Activated T-helper 17 cell treated with anti-CD3 and anti-CD28 coated beads, Interleukin-2, amount 50 U/mL, for 72 hours (primary cell): ENCODE measurements at regions not wholly inside any gene's neighbourhood (a gene's known extent, or its start where the extent isn't known, plus 50 kb on each side); places are given as distances from the start of the nearest gene placed in this dataset.

Experiments
- ATAC-seq: fragments of 150-1000 bp; cut with Tn5 transposase; replicated peaks from 2 replicates; pipeline ENCODE4 v1.10.0; 2021; ENCODE audit warnings: mild to moderate bottlenecking, moderate library complexity
- H3K27ac Mint-ChIP-seq: one replicate; pipeline ENCODE4 v1.8.0; 2022; ENCODE audit warnings: mixed read lengths
- H3K27me3 Mint-ChIP-seq: one replicate; pipeline ENCODE4 v1.8.0; 2022; ENCODE audit warnings: mixed read lengths
- H3K36me3 Mint-ChIP-seq: one replicate; pipeline ENCODE4 v1.8.0; 2022; ENCODE audit warnings: low read depth, mild to moderate bottlenecking, mixed read lengths
- H3K4me1 Mint-ChIP-seq: one replicate; pipeline ENCODE4 v1.8.0; 2022; ENCODE audit warnings: mixed read lengths
- H3K4me3 Mint-ChIP-seq: one replicate; pipeline ENCODE4 v1.8.0; 2022; ENCODE audit warnings: mild to moderate bottlenecking, mixed read lengths
- H3K9me3 Mint-ChIP-seq: one replicate; pipeline ENCODE4 v1.8.0; 2022; ENCODE audit warnings: mixed read lengths

DNA sequence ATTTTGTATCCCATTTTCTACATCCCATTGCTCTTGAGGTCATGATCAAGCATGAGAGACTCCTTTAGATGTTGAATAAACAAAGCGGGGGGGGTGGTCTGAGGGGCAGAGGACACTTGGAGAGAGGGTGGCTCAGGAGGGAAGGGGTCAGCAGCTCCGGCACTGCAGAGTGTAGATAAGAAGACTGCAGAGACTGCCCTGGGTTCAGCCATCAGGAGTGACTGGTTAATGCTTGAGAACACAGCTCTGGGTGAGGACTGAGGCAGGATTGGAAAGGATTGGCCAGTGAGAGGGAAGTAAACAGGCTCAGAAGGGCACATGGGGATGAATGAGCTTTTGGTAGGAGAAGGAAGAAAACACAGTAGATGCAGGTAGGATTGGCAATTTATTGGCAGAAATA lies 205.3 kb upstream of the CNR1 start:
- no peaks in the 10 kb centered on the region for H3K36me3 Mint-ChIP-seq
- H3K4me1 Mint-ChIP-seq = no peaks in the 10 kb centered on the region
- H3K4me3 Mint-ChIP-seq = no peak overlapping the region
- H3K9me3 Mint-ChIP-seq = no peaks in the 10 kb centered on the region
- peaks cover 37% of the 10 kb centered on the region for H3K27me3 Mint-ChIP-seq
- ATAC-seq = no peak
- H3K27ac Mint-ChIP-seq = no peak overlapping the region

DNA sequence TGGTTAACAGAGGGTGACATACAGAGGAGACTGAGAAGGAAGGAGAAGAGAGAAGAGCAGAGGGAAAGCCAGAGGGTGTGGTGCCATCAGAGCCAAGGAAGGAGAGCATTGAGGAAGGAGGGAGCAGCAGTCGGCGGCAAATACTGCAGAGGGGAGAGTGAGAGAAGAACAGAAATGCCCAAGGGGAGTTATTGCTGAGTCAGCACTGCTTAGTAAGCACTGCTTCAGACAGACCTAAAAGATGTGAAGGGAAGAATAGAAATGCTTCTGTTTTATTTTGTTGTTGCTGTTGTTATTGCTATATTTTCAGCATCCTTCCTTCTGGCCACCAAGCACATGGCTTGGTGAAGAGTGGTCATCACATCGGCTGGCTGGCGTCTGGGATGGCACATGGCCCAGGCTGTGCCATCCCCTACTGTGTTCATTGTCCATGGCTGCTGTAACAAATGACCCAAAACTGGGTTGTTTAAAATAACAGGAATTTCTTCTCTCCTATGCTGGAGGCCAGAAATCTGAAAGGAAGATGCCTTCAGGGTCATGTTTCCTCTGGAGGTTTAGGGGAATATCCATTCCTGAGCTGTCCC lies 204.1 kb upstream of the CNR1 start:
- Mint-ChIP-seq H3K27ac (no peak overlapping the region), H3K9me3 (no peaks in the 10 kb centered on the region), H3K4me3 (no peak overlapping the region), H3K36me3 (no peaks in the 10 kb centered on the region), H3K4me1 (no peaks in the 10 kb centered on the region), H3K27me3 (peaks cover 45% of the 10 kb centered on the region)
- no peak for ATAC-seq

DNA sequence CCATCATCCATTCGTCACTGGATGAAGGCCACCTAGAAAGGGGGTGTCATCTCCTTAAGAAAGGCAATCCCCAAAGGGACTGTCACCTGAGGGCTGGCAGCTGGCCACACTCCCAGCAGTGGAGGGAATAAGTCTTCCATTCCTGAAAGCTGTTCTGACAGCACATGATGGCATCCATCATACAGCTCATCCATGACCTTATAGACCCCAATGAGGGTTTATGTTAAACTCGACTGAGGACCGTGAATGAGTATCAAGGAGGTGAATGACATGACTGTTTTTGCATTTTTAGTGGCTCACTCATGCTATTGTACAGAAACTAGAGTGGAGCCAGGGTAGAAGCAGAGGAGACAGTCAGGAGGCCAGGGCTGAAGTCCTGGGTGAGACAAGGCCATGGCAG lies 203.1 kb upstream of the CNR1 start:
- no peaks in the 10 kb centered on the region for H3K9me3 Mint-ChIP-seq
- no peaks in the 10 kb centered on the region for H3K36me3 Mint-ChIP-seq
- no peaks in the 10 kb centered on the region for H3K4me1 Mint-ChIP-seq
- H3K27ac Mint-ChIP-seq = no peak overlapping the region
- no peak for ATAC-seq
- H3K27me3 Mint-ChIP-seq = peaks cover 41% of the 10 kb centered on the region
- H3K4me3 Mint-ChIP-seq = no peak overlapping the region

GRCh38 chr6:88368071-88368787 lies 202.1 kb upstream of the CNR1 start:
- Mint-ChIP-seq H3K27ac (no peak overlapping the region), H3K36me3 (no peaks in the 10 kb centered on the region), H3K4me3 (no peak overlapping the region), H3K27me3 (peaks cover 43% of the 10 kb centered on the region), H3K4me1 (no peaks in the 10 kb centered on the region), H3K9me3 (no peaks in the 10 kb centered on the region)
- no peak for ATAC-seq

GRCh38 chr6:88367248-88367647 lies 201.1 kb upstream of the CNR1 start:
- Mint-ChIP-seq H3K4me3 (no peak overlapping the region), H3K4me1 (no peaks in the 10 kb centered on the region), H3K27me3 (peaks cover 48% of the 10 kb centered on the region), H3K27ac (no peak overlapping the region), H3K36me3 (no peaks in the 10 kb centered on the region), H3K9me3 (no peaks in the 10 kb centered on the region)
- ATAC-seq = no peak

- no peak overlapping the region for H3K27ac Mint-ChIP-seq
- H3K27me3 Mint-ChIP-seq = peaks cover 47% of the 10 kb centered on the region
Measured at GRCh38 chr6:88366672-88367071, 200.5 kb upstream of the CNR1 start.

DNA sequence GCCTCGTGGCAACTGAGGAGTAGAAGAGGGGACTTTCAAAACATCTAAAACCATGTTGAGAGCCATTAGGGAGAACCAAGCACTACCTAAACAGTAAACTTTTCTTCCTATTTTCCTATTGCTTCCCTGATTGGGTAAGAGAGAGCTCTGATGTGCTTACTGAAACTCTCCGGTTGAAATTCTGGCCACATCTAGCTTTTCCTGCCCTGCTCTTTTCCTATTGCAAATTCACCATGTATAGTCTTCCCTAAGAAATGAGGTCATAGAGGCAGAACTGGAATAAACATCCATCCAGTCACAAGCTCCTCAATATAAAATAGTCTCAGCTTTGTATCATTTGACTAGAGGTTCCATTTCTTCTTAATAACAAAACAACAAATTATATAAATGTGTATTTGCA lies 199.5 kb upstream of the CNR1 start:
- no peak for ATAC-seq
- Mint-ChIP-seq H3K4me1 (no peaks in the 10 kb centered on the region), H3K27ac (no peak overlapping the region), H3K4me3 (no peak overlapping the region), H3K9me3 (no peaks in the 10 kb centered on the region), H3K27me3 (peaks cover 48% of the 10 kb centered on the region), H3K36me3 (no peaks in the 10 kb centered on the region)

More at GRCh38 chr6:88366672-88367071, 200.5 kb upstream of the CNR1 start:
- Mint-ChIP-seq H3K9me3 (no peaks in the 10 kb centered on the region), H3K4me3 (no peak overlapping the region), H3K36me3 (no peaks in the 10 kb centered on the region), H3K4me1 (no peaks in the 10 kb centered on the region)
- no peak for ATAC-seq

- Mint-ChIP-seq H3K9me3 (no peaks in the 10 kb centered on the region), H3K27ac (no peak overlapping the region), H3K4me1 (no peaks in the 10 kb centered on the region), H3K36me3 (no peaks in the 10 kb centered on the region), H3K27me3 (peaks cover 48% of the 10 kb centered on the region), H3K4me3 (no peak overlapping the region)
- no peak for ATAC-seq
Measured at GRCh38 chr6:88365230-88365629, 199.1 kb upstream of the CNR1 start.

DNA sequence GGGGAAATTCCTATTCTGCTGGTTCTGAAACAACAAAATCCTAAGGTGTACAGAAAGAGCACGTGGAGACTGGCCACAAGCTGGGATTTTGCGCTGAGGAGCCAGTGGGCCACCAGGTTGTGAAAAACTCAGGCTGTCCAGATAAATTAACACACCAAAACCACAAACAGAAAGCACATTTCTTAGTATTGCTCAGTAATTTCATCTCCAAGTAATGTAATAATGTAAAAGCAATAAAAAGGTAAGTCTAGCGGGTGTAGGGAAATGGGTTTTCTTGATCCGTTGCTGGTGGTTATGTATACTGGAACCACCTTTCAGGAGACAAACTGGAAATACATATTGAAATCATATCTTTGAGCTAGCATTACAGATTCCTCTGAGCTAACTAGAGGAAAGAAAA lies 195.6 kb upstream of the CNR1 start:
- no peak for ATAC-seq
- Mint-ChIP-seq H3K9me3 (no peaks in the 10 kb centered on the region), H3K36me3 (no peaks in the 10 kb centered on the region), H3K4me3 (no peak overlapping the region), H3K27me3 (peaks cover 32% of the 10 kb centered on the region), H3K27ac (no peak overlapping the region), H3K4me1 (no peaks in the 10 kb centered on the region)

DNA sequence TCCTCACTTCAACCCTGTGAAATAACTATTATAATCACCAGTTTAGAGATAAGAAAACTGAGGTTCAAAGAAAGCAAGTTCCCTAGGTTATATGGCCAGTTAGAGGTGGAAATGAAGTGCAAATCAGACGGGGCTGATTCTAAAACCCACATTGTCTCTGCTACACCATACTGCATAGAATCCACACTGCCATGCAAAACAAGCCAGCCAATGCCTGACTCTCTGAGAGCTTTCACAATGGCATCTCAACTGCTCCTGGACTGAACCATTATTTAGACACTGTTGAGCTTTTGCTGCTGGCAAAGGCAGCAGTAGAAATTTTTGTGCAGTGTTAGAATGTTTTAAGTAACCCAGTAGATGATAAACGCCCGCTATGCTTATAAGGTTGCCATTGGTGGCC lies 195.2 kb upstream of the CNR1 start:
- Mint-ChIP-seq H3K4me1 (no peaks in the 10 kb centered on the region), H3K36me3 (no peaks in the 10 kb centered on the region), H3K9me3 (no peaks in the 10 kb centered on the region), H3K4me3 (no peak overlapping the region), H3K27me3 (peaks cover 32% of the 10 kb centered on the region), H3K27ac (no peak overlapping the region)
- no peak for ATAC-seq

GRCh38 chr6:88360203-88360797 lies 194.2 kb upstream of the CNR1 start:
- no peak overlapping the region for H3K27ac Mint-ChIP-seq
- no peaks in the 10 kb centered on the region for H3K4me1 Mint-ChIP-seq
- peaks cover 22% of the 10 kb centered on the region for H3K27me3 Mint-ChIP-seq
- no peaks in the 10 kb centered on the region for H3K9me3 Mint-ChIP-seq
- no peak overlapping the region for H3K4me3 Mint-ChIP-seq
- H3K36me3 Mint-ChIP-seq = no peaks in the 10 kb centered on the region
- no peak for ATAC-seq

- no peak overlapping the region for H3K27ac Mint-ChIP-seq
- no peak overlapping the region for H3K4me3 Mint-ChIP-seq
- H3K36me3 Mint-ChIP-seq = no peaks in the 10 kb centered on the region
- no peaks in the 10 kb centered on the region for H3K4me1 Mint-ChIP-seq
- H3K27me3 Mint-ChIP-seq = peaks cover 20% of the 10 kb centered on the region
- no peaks in the 10 kb centered on the region for H3K9me3 Mint-ChIP-seq
- ATAC-seq = no peak
Measured at GRCh38 chr6:88359530-88360202, 193.5 kb upstream of the CNR1 start.

DNA sequence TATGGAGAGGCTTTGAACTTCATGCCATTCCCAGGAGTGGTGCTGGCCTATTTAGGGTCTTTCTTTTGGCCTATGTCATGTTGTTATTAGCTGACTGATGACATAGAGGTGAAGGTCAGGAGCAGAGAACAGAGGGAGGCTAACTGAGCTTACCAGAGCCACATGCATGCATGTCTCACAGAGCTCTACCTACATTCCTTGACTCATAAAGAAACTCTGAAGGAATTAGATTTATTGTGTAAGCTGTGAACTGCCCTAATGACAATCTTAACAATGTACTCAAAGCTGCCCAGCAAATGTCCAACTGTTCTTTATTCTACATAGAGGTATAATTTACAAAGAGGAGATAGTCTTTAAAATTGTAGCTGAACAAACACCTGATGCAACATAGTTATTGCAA lies 192.7 kb upstream of the CNR1 start:
- Mint-ChIP-seq H3K36me3 (no peaks in the 10 kb centered on the region), H3K4me3 (no peak overlapping the region), H3K27ac (no peak overlapping the region), H3K27me3 (peaks cover 20% of the 10 kb centered on the region), H3K4me1 (no peaks in the 10 kb centered on the region), H3K9me3 (no peaks in the 10 kb centered on the region)
- ATAC-seq = no peak

- no peak overlapping the region for H3K4me3 Mint-ChIP-seq
- ATAC-seq = no peak
- H3K9me3 Mint-ChIP-seq = no peaks in the 10 kb centered on the region
- H3K36me3 Mint-ChIP-seq = no peaks in the 10 kb centered on the region
- H3K4me1 Mint-ChIP-seq = no peaks in the 10 kb centered on the region
- peaks cover 4% of the 10 kb centered on the region for H3K27me3 Mint-ChIP-seq
- no peak overlapping the region for H3K27ac Mint-ChIP-seq
Measured at GRCh38 chr6:88349511-88349910, 183.4 kb upstream of the CNR1 start.

GRCh38 chr6:88342336-88342735 lies 176.2 kb upstream of the CNR1 start:
- Mint-ChIP-seq H3K4me1 (no peaks in the 10 kb centered on the region), H3K9me3 (no peaks in the 10 kb centered on the region), H3K27me3 (no peaks in the 10 kb centered on the region), H3K27ac (no peak overlapping the region), H3K4me3 (no peak overlapping the region), H3K36me3 (no peaks in the 10 kb centered on the region)
- ATAC-seq = no peak
